ENCODE measurements at regions not wholly inside any gene's neighbourhood (a gene's known extent, or its start where the extent isn't known, plus 50 kb on each side); places are given as distances from the start of the nearest gene placed in this dataset.

GRCh38 chr2:16165518-16166326 lies 225.4 kb downstream of the MYCN start:
- TF ChIP-seq POLR2A (IDR thresholded peaks at IDR 0.05): no peak
- intact Hi-C loops (cut with DNase I): no loop called here
- DNase-seq (ENCODE audit: low spot score): no peak
- Histone ChIP-seq H3K9me3 (no peaks in the 10 kb centered on the region), H3K4me1 (replicated peaks) (no peaks in the 10 kb centered on the region), H3K36me3 (no peaks in the 10 kb centered on the region), H3K27me3 (replicated peaks; ENCODE audit: insufficient read depth) (no peaks in the 10 kb centered on the region), H3K27ac (no peak overlapping the region), H3K4me3 (no peak overlapping the region)
- 86% methylated on average over 9 of the region's 9 CpGs for WGBS

GRCh38 chr2:16162491-16163040 lies 222.2 kb downstream of the MYCN start:
- Histone ChIP-seq H3K27me3 (replicated peaks; ENCODE audit: insufficient read depth) (no peaks in the 10 kb centered on the region), H3K4me3 (no peak overlapping the region), H3K4me1 (replicated peaks) (no peaks in the 10 kb centered on the region), H3K9me3 (no peaks in the 10 kb centered on the region), H3K27ac (no peak overlapping the region), H3K36me3 (no peaks in the 10 kb centered on the region)
- WGBS: 92% methylated on average over 4 of the region's 4 CpGs
- DNase-seq (ENCODE audit: low spot score): no peak
- intact Hi-C loops (cut with DNase I): no loop called here
- no peak for TF ChIP-seq CTCF (IDR thresholded peaks at IDR 0.05)
- TF ChIP-seq POLR2A (IDR thresholded peaks at IDR 0.05): no peak
- TF ChIP-seq POLR2AphosphoS5 (IDR thresholded peaks at IDR 0.05): no peak

DNA sequence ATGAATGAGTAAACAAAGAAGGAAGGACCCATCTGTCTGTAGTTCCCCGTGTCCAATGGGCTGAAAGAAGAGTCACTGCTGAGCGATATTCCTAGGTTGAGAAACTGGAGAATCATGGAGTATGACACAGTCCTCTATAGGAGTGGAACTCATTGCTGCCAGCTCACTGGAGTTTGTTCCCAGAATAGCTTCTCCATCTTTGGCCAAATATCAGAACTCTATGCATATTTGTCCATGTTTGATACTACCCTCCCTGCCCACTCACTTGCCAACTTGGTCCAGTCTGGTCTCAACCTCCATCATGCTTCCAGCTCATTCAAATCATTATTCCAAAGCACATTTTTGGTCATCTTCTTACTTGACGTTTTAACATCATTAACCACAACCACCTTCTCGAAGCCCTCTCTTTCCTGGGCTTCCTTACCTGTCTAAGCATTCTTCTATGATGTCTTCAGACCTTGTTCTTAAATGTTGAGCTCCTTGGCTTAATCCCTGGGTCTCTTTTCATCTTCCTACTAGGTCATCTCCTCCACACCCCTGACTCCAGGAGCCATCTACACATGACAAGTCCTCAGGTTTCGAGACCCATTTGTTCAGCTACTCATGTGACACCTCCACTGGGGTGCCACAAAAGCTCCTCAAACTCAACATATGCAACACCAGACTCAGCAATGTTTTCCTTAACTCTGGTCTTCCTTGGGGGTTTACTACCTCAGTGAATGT lies 221.6 kb downstream of the MYCN start:
- DNase-seq (ENCODE audit: low spot score): no peak
- Histone ChIP-seq H3K9me3 (no peaks in the 10 kb centered on the region), H3K36me3 (no peaks in the 10 kb centered on the region), H3K4me1 (replicated peaks) (no peaks in the 10 kb centered on the region), H3K4me3 (no peak overlapping the region), H3K27me3 (replicated peaks; ENCODE audit: insufficient read depth) (no peaks in the 10 kb centered on the region), H3K27ac (no peak overlapping the region)
- intact Hi-C loops (cut with DNase I): no loop called here
- TF ChIP-seq POLR2AphosphoS5 (IDR thresholded peaks at IDR 0.05) (no peak), POLR2A (IDR thresholded peaks at IDR 0.05) (no peak)
- WGBS: 93% methylated on average over 5 of the region's 5 CpGs

- intact Hi-C loops (cut with DNase I): no loop called here
- H3K27me3 ChIP-seq (replicated peaks; ENCODE audit: insufficient read depth): no peaks in the 10 kb centered on the region
- WGBS: 45% methylated on average over 2 of the region's 2 CpGs
These were observed 220.8 kb downstream of the MYCN start for GRCh38 chr2:16161085-16161565.

GRCh38 chr2:16160281-16161084 lies 220.1 kb downstream of the MYCN start:
- Histone ChIP-seq H3K9me3 (no peaks in the 10 kb centered on the region), H3K4me3 (no peak overlapping the region), H3K27me3 (replicated peaks; ENCODE audit: insufficient read depth) (no peaks in the 10 kb centered on the region), H3K36me3 (no peaks in the 10 kb centered on the region), H3K4me1 (replicated peaks) (no peaks in the 10 kb centered on the region), H3K27ac (no peak overlapping the region)
- intact Hi-C loops (cut with DNase I): no loop called here
- 89% methylated on average over 6 of the region's 6 CpGs for WGBS
- DNase-seq (ENCODE audit: low spot score): no peak
- TF ChIP-seq POLR2A (IDR thresholded peaks at IDR 0.05) (no peak), CTCF (IDR thresholded peaks at IDR 0.05) (no peak), POLR2AphosphoS5 (IDR thresholded peaks at IDR 0.05) (no peak)

More at GRCh38 chr2:16161085-16161565, 220.8 kb downstream of the MYCN start:
- Histone ChIP-seq H3K36me3 (no peaks in the 10 kb centered on the region), H3K4me1 (replicated peaks) (no peaks in the 10 kb centered on the region), H3K9me3 (no peaks in the 10 kb centered on the region), H3K27ac (no peak overlapping the region), H3K4me3 (no peak overlapping the region)
- TF ChIP-seq CTCF (IDR thresholded peaks at IDR 0.05) (no peak), POLR2A (IDR thresholded peaks at IDR 0.05) (no peak), POLR2AphosphoS5 (IDR thresholded peaks at IDR 0.05) (no peak)
- no peak for DNase-seq (ENCODE audit: low spot score)
